ENCODE measurements at regions not wholly inside any gene's neighbourhood (a gene's known extent, or its start where the extent isn't known, plus 50 kb on each side); places are given as distances from the start of the nearest gene placed in this dataset.

- peak in 2 of 3 donors; percentile 35 to 55 for DNase-seq
Measured at GRCh38 chr13:50510885-50511545, 332.5 kb downstream of the DLEU7 start.

- DNase-seq, result peak; percentile 34 to 48 (median 45)
Measured at GRCh38 chr13:50511877-50512341, 331.6 kb downstream of the DLEU7 start.

- DNase-seq, result peak; percentile 63 to 78 (median 66)
Measured at GRCh38 chr13:50512474-50513299, 330.8 kb downstream of the DLEU7 start.

GRCh38 chr13:50513300-50513877, 330.1 kb downstream of the DLEU7 start:
- DNase-seq, result peak in 1 of 3 donors; percentile 12

GRCh38 chr13:50514249-50514648, 329.2 kb downstream of the DLEU7 start:
- DNase-seq, result no peak

- no peak for DNase-seq
Measured at GRCh38 chr13:50518131-50518530, 325.4 kb downstream of the DLEU7 start.

GRCh38 chr13:50518781-50519201, 324.7 kb downstream of the DLEU7 start:
- DNase-seq, result peak in 1 of 3 donors; percentile 15

- DNase-seq, result peak in 1 of 3 donors; percentile 47
Measured at GRCh38 chr13:50519866-50520265, 323.6 kb downstream of the DLEU7 start.

GRCh38 chr13:50521006-50521830, 322.3 kb downstream of the DLEU7 start:
- peak in 1 of 3 donors; percentile 9 for DNase-seq

- peak in 1 of 3 donors; percentile 8 for DNase-seq
Measured at GRCh38 chr13:50521831-50522149, 321.7 kb downstream of the DLEU7 start.

- DNase-seq, result peak in 1 of 3 donors; percentile 17
Measured at GRCh38 chr13:50522506-50522905, 321.0 kb downstream of the DLEU7 start.

- DNase-seq, result no peak
Measured at GRCh38 chr13:50523307-50523706, 320.2 kb downstream of the DLEU7 start.

GRCh38 chr13:50524560-50524959, 318.9 kb downstream of the DLEU7 start:
- DNase-seq, result no peak

- DNase-seq, result no peak
Measured at GRCh38 chr13:50526661-50527071, 316.8 kb downstream of the DLEU7 start.

GRCh38 chr13:50527188-50527587, 316.3 kb downstream of the DLEU7 start:
- DNase-seq, result no peak

- DNase-seq, result peak; percentile 15 to 34 (median 26)
Measured at GRCh38 chr13:50527612-50528509, 315.6 kb downstream of the DLEU7 start.

- peak in 2 of 3 donors; percentile 31 to 59 for DNase-seq
Measured at GRCh38 chr13:50529154-50529882, 314.2 kb downstream of the DLEU7 start.

GRCh38 chr13:50531917-50532899, 311.3 kb downstream of the DLEU7 start:
- DNase-seq, result peak; percentile 46 to 64 (median 60)

- no peak for DNase-seq
Measured at GRCh38 chr13:50535050-50535449, 308.4 kb downstream of the DLEU7 start.

- peak in 1 of 3 donors; percentile 20 for DNase-seq
Measured at GRCh38 chr13:50537029-50537428, 306.5 kb downstream of the DLEU7 start.
